Middle frontal gyrus (tissue), 1 donor: ENCODE measurements at regions not wholly inside any gene's neighbourhood (a gene's known extent, or its start where the extent isn't known, plus 50 kb on each side); places are given as distances from the start of the nearest gene placed in this dataset.
"Not testable (repeated sequence)": the region's sequence is repeated elsewhere in the genome, so short reads cannot be mapped to it uniquely, and the experiment has no call there.

Source experiments
- DNase-seq: peaks from one replicate; pipeline ENCODE4 v3.0.0-alpha.2; 2015; ENCODE audit warnings: low spot score; ENCODE audit errors: extremely low spot score

DNA sequence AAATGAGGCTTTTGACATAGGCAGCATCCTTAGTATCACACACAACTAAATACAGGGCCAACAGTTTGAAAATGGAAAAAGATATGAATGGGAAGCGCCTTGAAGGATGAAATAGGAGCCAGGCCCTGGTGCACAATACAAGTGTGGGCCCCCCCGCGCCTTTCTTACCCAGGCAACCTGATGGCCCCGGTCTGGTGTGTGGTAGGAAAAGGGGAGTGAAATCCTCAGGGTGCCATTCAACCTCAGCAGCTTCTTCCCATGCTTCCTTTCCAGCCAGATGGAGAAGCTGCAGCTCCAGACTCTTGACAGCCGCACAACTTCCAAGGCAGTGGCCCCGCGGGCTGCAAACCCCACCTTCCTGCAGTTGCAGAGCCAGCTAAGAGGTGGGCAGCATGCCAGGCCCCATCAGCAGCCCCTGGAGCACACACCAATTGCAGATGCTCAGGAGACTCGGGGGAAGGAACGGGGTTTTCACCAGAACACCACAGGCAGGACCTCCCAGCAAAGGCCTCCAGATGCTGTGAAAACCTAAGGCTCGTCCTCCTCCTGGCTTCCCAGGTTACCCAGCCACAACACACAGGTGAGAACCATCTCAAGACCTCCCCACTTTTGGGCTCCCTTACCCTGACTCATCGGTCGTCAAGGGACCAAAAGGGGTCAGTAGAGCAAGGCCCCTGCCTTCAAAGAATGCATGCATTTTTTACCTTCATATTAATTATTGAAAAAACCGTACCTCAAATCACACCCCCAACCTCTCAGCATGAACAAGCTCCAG, 101.6 kb downstream of the CPN2 start:
- no peak for DNase-seq

DNA sequence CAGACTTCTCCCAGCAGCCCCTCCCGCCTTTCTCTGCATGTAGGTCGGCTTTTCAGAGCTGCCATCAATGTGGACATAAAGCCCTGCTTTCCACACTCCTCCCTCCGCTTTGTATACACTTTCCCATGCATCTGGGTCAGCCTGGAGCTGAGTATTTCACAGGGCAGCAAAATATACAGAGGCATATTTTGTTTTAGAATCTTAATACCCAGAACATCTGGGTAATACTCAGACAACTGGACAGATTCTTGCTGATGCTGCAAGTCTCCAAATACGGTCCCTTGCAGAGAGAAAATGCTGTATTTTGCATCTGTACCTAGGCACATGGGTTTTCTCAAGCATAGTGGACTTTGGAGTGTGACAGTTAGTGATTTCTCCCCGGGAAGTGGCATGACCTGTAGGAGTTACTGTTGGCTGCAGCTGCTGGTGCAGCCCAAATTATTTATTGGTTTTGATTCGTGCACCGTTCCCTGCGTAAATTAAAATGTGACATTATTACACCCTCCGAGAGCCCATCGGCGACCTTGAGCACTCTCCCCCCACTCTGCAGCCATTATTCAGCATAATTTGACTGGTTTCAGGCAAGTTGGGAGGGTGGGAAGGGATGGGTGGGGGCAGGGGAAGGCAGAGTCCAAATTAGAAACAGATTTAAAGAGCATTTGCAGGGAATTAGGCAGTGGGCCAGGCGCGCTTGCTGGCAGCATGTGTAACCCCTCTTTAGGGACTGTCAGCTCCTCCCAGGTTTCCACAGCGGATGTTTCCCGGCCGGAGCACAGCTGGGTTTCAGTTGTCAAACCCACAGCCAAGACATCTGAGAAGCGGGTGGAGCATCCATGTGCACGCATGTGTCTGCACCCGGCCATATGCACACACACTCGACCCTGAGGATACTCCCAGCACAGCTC, 100.8 kb downstream of the CPN2 start:
- no peak for DNase-seq

DNA sequence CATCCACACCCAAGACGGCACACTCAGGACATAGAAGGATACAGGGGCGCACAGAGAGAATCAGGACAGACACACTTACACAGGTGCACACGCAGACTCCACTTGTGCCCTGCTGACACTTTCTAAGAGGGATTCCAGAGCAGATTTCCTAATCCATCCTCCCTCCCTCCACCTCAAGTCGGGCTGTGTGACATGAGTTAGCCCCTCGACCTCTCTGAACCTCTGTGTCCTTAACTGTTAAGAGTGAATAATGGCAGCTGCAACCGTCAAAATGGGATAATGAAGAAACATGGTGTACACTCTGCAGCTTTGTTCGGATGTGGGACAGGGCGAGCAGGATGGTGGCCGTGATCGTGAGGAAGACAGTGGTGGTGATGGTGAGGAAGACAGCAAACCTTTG, 100.1 kb downstream of the CPN2 start:
- no peak for DNase-seq

DNA sequence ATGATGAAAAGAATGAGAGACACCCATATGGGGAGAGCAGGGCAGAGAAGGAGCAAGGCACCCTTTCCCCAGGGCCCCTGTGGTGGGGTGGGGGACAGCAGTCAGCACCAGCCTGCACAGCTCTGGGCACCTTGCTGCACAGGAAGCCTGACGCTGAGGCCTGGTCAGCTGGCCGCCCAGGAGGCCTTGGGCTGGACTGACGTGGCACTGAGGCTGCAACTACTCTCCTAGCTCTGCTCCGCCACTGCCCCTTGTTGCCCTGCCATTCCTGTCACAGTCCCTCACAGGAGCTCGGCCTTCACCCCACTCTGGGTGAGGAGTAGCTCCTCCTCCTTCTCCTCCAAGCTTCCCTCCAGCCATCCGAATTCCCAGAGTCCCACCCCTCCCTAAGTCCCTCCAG, 99.7 kb downstream of the CPN2 start:
- no peak for DNase-seq

DNA sequence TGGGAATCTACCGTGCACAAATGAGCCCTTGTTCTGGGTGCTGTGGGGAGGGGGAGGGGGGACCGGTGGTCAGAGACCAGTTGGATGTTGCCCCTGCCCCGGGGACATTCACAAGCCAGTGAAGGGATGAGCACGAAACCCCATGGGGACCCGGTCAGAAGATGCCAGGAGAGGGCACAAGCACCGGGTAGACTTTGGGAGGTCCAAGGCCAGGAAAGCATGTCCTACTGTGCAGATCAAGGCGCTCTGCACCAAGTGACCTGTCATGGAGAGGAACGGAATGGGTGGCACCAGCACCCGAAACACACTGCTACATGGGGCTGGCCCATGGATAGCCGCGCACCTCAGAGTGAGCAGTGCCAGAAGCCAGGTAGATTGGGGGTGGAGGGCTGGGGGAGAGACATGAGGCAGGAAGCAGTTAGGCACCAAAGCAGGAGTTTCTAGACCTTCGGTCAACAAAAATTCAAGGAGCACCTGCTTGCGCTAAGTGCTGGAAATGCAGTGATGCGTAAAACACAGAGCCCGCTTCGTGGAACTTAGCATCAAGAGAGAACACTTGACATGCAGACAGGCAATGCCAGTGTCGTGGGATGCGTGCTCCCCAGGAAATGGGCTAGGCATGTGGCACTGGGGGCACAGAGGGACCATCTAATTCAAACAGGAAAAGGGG, 99.1 kb downstream of the CPN2 start:
- no peak for DNase-seq

DNA sequence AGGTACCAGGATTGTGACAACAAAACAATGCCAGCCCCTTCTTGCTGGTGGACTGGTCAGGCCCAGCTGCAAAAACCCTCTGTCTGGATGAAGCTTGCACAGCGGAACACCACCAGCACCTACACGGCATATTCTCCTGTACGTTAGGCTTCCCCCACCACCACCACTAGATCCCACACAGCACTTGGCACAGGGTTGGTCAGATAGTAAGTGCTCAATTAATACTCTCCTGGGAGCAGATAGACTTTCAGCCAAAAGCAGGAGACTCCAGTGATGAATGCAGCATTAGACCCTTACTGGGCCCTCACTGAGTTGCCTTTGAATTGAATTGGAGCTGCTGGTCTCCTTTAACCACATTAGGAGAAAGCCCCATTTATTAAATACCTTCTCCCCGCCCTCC, 97.9 kb downstream of the CPN2 start:
- DNase-seq: no peak

DNA sequence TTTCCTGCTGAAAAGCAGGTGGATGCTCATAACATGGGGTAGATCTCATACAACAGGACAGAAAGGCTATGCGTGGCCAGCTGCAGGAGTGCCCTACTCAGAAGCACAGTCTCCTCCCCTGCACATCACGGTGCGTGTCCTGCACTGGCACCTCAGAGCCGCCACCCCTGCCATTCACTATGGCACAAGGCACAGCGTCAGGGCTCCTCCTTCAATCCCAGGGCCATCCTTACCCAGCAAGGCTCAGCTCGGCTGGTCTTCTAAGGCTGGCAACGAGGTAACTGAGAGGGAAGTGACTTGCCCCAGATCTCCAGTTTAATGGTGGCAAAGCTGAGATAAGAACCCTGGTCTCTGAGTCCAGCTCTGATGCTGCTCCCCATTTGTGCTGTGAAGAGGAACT, 97.1 kb downstream of the CPN2 start:
- DNase-seq: no peak

DNA sequence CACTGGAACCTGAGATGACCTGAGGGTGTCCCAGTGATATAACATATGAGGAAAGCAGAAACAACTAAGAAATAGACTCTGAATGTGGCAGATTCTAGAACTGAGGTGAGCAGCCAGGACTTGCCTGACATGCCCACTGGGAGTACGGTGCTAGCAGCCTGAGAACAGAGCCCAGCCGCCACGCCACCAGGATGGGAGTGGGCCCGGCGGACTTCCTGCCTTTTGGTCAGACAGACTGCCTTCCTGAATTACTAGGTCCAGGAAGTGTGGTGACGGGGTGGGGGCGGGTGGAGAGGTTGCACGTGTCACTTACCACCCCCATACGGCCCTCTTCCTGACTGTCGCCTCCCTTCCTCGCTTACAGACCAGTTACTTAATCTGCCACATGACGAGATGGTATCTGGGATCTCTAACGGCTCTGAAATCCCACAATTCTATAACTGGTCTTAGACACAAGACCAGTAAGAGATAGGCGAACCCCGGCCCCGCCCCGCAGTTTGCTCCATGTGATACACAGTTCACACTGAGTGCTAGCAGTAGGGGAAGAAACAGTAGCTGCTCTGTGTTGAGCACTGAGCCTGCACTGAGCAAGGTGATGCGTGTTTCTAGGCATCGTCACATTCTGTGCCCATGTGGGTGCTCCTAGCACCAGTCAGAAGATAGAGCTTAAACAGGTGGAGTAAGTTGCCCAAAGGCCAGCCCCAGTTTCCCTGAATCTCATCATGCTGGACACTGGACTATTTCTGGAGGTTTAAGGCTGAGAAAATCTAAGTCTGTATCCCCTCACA, 95.7 kb downstream of the CPN2 start:
- no peak for DNase-seq

DNA sequence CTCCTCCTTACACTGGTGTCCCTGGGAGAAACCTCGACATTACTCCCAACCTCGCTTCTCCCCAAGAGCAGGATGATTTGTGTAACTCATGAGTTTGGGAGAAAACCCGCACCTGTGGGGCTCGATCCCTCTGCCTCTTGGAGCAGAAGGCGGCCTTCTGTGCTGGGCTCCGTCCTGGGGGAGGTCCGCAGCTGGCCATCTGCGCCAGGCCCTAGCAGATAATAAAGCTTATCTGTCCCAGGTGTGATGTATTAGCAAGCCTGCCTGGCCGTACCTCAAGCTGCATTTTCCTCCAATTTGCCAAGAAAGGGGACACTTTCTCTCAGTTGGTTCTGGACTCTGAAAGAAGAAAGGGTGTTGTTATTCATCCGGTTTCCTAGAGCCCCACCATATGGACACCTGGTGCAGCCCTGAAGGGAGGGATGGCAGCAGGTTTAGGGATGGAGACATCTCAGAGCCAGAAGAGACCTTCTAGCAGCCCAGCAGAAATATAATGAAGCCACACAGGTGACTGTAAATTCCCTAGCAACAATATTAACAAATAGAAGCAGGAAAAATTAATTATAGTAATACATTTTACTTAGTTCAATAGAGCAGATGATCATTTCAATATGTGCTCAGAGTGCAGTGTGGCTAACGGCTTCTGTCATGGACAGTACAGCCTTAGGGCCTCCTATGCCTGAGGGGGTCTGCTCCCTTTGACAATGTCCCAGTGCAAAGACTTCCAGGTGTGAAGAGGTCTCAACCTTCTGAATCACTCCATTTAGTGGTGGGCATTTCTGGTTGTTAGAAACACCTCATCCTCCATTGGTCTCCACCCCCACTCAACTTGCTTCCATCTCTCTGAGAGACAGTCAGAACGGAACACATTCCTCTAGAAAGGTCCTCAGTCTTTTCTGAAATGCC, 94.8 kb downstream of the CPN2 start:
- DNase-seq: no peak

DNA sequence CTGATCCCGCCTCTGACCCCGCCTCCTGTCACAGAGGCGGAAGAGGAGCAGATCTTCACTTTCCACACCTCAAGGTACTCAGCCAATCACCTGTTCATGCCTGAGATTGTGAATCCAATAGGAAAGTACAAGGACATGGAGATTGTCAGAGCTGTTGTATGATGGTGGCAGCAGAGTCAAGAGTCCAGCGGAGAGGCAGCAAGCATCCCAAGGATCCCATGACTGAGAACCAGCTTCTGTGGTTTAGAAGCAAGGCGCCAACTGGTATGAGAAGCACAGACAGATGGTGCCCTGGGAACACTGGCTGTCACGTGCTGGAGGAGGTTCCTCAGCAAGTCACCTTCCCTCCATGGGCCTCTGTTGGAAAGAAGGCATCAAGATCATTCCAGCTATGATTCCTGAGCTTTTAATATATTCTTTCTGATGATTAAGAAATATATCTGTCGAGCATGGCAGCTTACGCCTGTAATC, 93.9 kb downstream of the CPN2 start:
- no peak for DNase-seq

DNA sequence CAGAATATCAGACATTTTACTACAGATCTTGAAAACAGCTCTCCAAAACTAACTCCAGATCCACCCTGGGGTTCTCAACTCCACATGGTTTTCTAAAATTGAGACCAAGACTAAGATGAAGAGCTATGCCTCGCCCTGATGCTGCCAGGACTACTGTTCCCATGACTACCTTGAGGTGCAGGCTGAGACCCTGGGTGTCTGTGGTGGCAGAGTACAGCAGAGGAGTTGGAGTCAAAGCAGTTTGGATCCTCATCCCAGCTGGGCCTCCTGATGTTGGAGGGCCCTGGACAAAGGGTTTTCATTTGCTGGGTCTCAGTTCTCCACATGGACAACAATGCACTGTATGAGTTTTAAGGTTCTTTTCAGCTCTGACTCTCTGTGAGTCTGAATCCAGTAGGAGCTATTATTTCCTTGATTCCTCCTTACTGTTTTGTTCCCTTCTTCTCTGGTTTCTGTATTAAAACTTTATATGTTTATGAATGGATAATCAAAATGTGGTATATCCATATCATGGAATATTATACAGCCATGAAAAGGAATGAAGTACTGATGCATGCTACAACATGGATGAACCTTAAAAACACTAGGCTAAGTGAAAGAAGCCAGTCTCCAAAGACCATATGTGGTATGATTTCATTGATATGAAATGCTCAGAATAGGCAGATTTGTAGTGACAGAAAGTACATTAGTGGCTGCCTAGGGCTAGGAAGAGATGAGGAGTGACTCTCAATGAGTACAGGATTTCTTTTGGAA, 93.0 kb downstream of the CPN2 start:
- no peak for DNase-seq

DNA sequence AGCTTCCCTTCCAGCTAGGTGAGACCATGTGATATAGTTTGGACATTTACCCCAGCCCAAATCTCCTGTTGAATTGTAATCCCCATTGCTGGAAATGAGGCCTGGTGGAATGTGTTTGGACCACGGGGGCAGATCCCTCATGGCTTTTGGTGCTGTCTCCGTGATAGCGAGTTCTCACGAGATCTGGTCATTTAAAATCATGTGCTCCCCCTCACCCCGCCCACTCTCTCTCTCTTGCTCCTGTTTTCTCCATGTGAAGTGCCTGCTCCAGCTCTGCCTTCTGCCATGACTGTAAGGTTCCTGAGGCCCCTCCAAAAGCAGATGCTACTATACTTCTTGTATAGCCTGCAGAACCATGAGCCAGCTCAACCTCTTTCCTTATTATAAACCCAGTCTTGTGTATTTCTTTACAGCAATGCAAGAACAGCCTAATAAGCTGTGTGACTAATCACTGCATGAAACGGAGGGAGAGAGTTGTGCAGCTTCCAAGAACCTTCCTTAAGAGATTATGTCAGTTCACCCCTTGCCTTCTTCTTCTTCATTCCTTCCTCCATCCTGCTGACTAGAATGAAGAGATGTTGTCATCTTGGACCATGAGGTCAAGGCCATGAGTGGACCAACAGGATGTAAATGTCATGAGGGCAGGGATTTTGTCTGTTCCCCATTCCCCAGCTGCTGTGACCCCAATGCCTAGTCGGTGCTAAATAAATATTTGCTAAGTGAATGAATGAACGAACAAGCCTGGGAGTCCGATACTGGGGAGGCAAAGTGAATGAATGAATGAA, 91.0 kb downstream of the CPN2 start:
- no peak for DNase-seq

DNA sequence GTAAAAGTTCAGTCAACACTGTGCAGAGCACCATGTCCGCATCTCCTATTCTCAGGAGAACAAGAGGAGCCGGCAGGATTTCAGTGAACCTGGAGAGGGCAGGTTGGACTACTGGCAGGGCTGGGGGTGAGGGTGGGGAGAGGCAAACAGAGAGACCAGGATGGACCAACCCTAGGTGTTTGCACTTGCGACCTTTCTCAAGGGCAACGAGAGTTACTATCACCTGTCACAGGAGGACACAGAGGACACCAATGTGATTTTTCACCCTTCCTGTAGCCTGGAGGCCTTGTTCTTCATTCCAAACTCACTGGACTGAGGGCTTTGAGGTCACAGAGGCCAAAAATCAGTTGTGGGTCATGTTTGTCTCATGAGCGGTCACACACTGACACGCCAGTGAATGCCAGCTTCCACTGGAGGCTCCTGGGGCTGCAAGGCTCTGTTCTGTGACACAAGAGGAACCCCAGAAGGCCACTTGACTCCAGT, 89.5 kb downstream of the CPN2 start:
- DNase-seq: no peak

DNA sequence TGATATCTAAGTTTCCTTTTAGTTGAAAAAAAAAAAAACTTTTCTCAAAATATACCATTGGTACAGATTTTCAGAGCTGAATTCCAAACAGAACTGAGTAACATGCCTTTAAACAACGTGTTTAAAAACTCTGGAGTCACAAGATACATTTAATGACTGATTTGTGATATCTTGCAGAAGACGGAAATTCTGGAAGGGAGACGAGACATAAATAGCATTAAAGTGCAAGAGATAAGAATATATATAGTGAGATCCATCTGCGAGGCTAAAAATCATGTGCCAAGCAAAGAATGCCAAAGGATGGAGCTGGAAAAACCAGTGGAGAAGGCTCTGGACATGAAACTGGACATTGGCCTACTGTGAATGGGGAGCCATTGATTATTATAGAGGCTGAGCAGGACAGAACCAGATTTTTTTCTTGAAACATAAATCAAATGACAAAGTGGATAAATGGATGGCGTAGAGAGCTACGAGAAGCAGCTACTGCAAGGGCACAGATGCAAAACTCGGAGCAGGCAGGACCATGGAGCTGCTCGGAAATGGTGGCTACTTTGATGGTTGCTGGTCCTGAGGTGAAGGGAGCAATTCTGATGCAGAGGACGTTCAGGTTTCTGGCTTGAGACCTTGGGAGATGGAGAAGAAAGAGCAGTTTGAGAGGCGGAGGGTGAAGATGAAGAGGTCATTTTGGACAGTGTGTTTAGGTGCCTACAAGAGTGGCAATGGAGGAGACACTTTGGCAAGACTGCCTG, 88.8 kb downstream of the CPN2 start:
- DNase-seq: no peak

DNA sequence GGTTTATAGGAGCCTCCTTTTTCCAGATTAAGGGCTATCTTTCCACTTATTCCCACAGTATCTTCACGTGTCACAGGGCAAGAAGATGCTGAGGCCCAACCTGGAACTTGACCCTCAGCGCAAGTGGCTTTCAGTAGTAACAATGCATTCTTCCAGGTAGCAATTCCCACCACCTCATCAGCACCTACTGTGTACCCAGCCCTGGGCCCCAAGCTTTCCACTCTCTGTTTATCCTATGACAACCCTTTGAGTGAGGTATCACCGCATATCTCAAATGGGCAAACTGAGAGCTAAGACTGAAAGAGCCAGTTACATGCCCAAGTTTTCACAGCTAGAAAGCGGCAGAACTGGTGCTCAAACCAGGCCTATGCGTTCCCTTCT, 88.2 kb downstream of the CPN2 start:
- DNase-seq: no peak

DNA sequence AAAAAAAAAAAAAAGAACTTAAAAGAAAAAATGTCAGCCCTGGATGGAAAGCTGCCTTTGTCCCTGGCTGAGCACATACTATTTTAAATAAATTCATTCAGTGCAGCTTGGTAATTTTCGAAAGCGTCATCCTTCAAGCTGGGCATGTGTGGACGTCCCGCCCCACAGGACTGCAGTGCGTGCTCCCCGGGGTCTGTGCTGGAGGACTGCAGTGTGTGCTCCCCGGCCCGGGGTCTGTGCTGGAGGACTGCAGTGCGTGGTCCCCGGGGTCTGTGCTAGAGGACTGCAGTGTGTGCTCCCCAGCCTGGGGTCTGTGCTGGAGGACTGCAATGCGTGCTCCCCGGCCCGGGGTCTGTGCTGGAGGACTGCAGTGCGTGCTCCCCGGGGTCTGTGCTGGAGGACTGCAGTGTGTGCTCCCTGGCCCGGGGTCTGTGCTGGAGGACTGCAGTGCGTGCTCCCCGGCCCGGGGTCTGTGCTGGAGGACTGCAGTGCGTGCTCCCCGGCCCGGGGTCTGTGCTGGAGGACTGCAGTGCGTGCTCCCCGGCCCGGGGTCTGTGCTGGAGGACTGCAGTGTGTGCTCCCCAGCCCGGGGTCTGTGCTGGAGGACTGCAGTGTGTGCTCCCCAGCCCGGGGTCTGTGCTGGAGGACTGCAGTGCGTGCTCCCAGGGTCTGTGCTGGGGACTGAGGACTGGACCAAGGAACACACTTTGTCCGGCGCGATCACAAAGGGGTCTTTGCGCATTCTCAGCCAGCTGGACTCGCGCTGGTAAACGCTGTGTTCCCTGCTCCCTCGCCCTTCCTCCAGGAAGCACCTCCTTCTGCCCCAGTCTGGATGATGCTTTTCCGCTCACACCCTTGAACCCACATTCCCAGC, 86.3 kb downstream of the CPN2 start:
- not testable (repeated sequence) for DNase-seq

DNA sequence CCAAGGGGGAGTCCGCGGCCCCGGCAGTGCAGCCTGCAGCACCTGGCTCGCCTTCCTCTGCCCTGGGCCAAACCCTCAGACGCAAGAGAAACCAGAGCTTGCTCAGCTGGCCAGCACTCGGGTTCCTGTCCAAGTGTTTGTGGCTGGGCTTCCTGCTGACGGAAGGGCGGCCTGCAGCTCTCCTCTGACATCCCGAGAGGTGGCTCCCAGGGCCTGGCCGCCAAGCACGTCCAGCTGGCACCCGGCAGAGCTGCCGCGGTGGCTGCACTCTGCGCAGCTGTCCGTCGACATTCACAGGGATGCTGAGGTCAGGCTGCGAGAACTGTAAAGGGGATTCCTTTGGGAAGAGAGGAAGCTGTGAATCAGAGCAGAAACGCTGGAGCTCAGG, 85.6 kb downstream of the CPN2 start:
- no peak for DNase-seq
